Caco-2 (cell line): ENCODE measurements at regions not wholly inside any gene's neighbourhood (a gene's known extent, or its start where the extent isn't known, plus 50 kb on each side); places are given as distances from the start of the nearest gene placed in this dataset.

ENCODE experiments used
- BruUV-seq: library from RNA; stranded (reverse); fragments of 400-500 nt; replicated peaks from 2 replicates; lab custom pipeline; 2021; lab: Mats Ljungman, UMichigan
- CTCF ChIA-PET: fragments of 300-600 bp; sonication (Branson Sonifier 250); formaldehyde crosslinking; loops from one replicate; lab custom pipeline; 2022; ENCODE audit warnings: antibody characterized with exemption; lab: Charles Lee
- POLR2A ChIA-PET: fragments of 300-600 bp; sonication (Branson Sonifier 250); formaldehyde crosslinking; loops from one replicate; lab custom pipeline; 2022; ENCODE audit warnings: antibody characterized with exemption; lab: Charles Lee
- DNase-seq, 2 experiments: peaks; one replicate each; pipeline versions ENCODE4 v3.0.0 to v3.0.0-alpha.2; 2020 to 2022
- H3K27me3 ChIP-seq: replicated peaks from 2 replicates; pipeline ENCODE4 v1.6.0; 2011; ENCODE audit warnings: low read length; ENCODE audit not compliant: control insufficient read depth, insufficient read depth
- H3K36me3 ChIP-seq: 2 replicates; pipeline ENCODE4 v1.5.1; 2011; ENCODE audit warnings: low read length; ENCODE audit not compliant: control insufficient read depth, insufficient read depth
- H3K4me1 ChIP-seq: fragments of 250-450 bp; sonication (Bioruptor Pico); 2 replicates; pipeline ENCODE4 v1.5.1; 2020; ENCODE audit warnings: mild to moderate bottlenecking
- H3K4me3 ChIP-seq: 2 replicates; pipeline ENCODE4 v1.5.1; 2011; ENCODE audit warnings: low read depth, mild to moderate bottlenecking, control low read depth, low read length
- H3K9me3 ChIP-seq: fragments of 250-450 bp; sonication (Bioruptor Pico); 2 replicates; pipeline ENCODE4 v1.5.1; 2020; ENCODE audit warnings: mild to moderate bottlenecking, moderate library complexity
- H3K27ac Mint-ChIP-seq: one replicate; pipeline ENCODE4 v1.8.0; 2022; ENCODE audit warnings: mixed read lengths; ENCODE audit not compliant: unreplicated experiment
- H3K27me3 Mint-ChIP-seq: one replicate; pipeline ENCODE4 v1.8.0; 2022; ENCODE audit warnings: mixed read lengths; ENCODE audit not compliant: insufficient read depth, unreplicated experiment
- H3K36me3 Mint-ChIP-seq: one replicate; pipeline ENCODE4 v1.8.0; 2022; ENCODE audit warnings: mild to moderate bottlenecking, mixed read lengths; ENCODE audit not compliant: insufficient read depth, unreplicated experiment
- H3K4me1 Mint-ChIP-seq: one replicate; pipeline ENCODE4 v1.8.0; 2022; ENCODE audit warnings: low read depth, mixed read lengths; ENCODE audit not compliant: unreplicated experiment
- H3K4me3 Mint-ChIP-seq: one replicate; pipeline ENCODE4 v1.8.0; 2022; ENCODE audit warnings: mild to moderate bottlenecking, moderate library complexity, mixed read lengths; ENCODE audit not compliant: unreplicated experiment
- H3K9me3 Mint-ChIP-seq: one replicate; pipeline ENCODE4 v1.8.0; 2022; ENCODE audit warnings: mixed read lengths; ENCODE audit not compliant: unreplicated experiment
- CTCF ChIP-seq, 2 experiments: fragments of 200-600 bp in 1 of 2; IDR thresholded peaks; 1 replicate in 1 of 2; 2 replicates in 1 of 2; pipeline versions ENCODE4 v1.5.1 to v1.8.0; 2011 to 2022; ENCODE audit warnings: antibody characterized with exemption in 1 of 2, control low read depth in 1 of 2, inconsistent platforms in 1 of 2, low read depth in 1 of 2, low read length in 1 of 2, mild to moderate bottlenecking in 1 of 2, moderate library complexity in 1 of 2; ENCODE audit not compliant: insufficient read depth in 1 of 2, severe bottlenecking in 1 of 2, unreplicated experiment in 1 of 2
- intact Hi-C: fragments of 100-400 bp; cut with micrococcal nuclease; formaldehyde crosslinking; loops from one replicate; pipeline ENCODE4 v1.10.0; 2022; ENCODE audit not compliant: unreplicated experiment

- Histone ChIP-seq H3K4me3 (no peak overlapping the region), H3K4me1 (no peaks in the 10 kb centered on the region), H3K27me3 (no peaks in the 10 kb centered on the region), H3K9me3 (no peaks in the 10 kb centered on the region), H3K36me3 (no peaks in the 10 kb centered on the region)
- H3K9me3 Mint-ChIP-seq: no peaks in the 10 kb centered on the region
- no peak for TF ChIP-seq CTCF (IDR thresholded peaks at IDR 0.05; ENCODE audit: insufficient read depth in 1 of 2, low read depth in 1 of 2, low read length in 1 of 2, severe bottlenecking in 1 of 2, unreplicated experiment in 1 of 2)
- H3K36me3 Mint-ChIP-seq: no peaks in the 10 kb centered on the region
- POLR2A ChIA-PET: no interaction called here
- intact Hi-C loops: no loop called here
- no peaks in the 10 kb centered on the region for H3K4me1 Mint-ChIP-seq
- H3K27ac Mint-ChIP-seq: no peak overlapping the region
- CTCF ChIA-PET: no interaction called here
- BruUV-seq: no TSS peak
- H3K27me3 Mint-ChIP-seq: no peaks in the 10 kb centered on the region
- DNase-seq: no peak
- no peak overlapping the region for H3K4me3 Mint-ChIP-seq
Measured at GRCh38 chr11:25891960-25892359, 440.0 kb upstream of the ANO3 start.

DNA sequence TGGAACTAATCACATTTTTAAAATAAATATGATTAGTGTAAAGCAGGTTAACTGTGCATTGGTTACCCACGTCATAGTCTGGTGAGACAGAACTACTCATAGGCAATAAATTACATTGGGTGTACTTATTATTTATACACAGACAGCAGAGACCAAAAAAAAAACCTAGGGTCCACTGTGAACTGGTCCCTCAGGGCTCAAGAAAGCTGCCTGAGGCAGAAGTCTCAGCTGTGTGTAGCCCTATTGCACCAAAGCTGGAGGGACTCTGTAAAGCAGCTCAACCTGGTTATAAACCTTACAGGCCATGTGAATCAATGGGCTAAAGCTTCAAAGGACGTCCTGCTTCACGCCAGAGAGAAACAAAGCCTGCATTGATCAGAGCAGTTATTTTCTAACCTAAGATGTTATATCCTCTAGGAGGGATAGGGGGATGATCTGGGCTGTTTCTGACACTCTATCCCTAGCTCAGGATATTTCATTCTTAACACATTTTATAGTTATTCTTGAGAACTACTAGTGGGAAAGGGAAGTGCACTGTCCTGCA is 432.2 kb upstream of the ANO3 start:
- no peaks in the 10 kb centered on the region for H3K9me3 ChIP-seq
- POLR2A ChIA-PET: no interaction called here

GRCh38 chr11:25900814-25901213 is 431.1 kb upstream of the ANO3 start:
- Histone ChIP-seq H3K4me3 (no peak overlapping the region), H3K27me3 (no peaks in the 10 kb centered on the region), H3K4me1 (no peaks in the 10 kb centered on the region), H3K9me3 (no peaks in the 10 kb centered on the region), H3K36me3 (no peaks in the 10 kb centered on the region)
- DNase-seq: no peak
- CTCF ChIA-PET: no interaction called here
- Mint-ChIP-seq H3K27ac (no peak overlapping the region), H3K4me3 (no peak overlapping the region), H3K9me3 (no peaks in the 10 kb centered on the region), H3K36me3 (no peaks in the 10 kb centered on the region), H3K4me1 (no peaks in the 10 kb centered on the region), H3K27me3 (no peaks in the 10 kb centered on the region)
- intact Hi-C loops: no loop called here
- TF ChIP-seq CTCF (IDR thresholded peaks at IDR 0.05; ENCODE audit: insufficient read depth in 1 of 2, low read depth in 1 of 2, low read length in 1 of 2, severe bottlenecking in 1 of 2, unreplicated experiment in 1 of 2): no peak
- POLR2A ChIA-PET: no interaction called here
- BruUV-seq: no TSS peak

More for the DNA sequence above, 432.2 kb upstream of the ANO3 start:
- BruUV-seq: no TSS peak
- intact Hi-C loops: no loop called here
- Histone ChIP-seq H3K27me3 (no peaks in the 10 kb centered on the region), H3K4me3 (no peak overlapping the region), H3K4me1 (no peaks in the 10 kb centered on the region), H3K36me3 (no peaks in the 10 kb centered on the region)
- no peak for TF ChIP-seq CTCF (IDR thresholded peaks at IDR 0.05; ENCODE audit: insufficient read depth in 1 of 2, low read depth in 1 of 2, low read length in 1 of 2, severe bottlenecking in 1 of 2, unreplicated experiment in 1 of 2)
- no peaks in the 10 kb centered on the region for H3K36me3 Mint-ChIP-seq
- no peaks in the 10 kb centered on the region for H3K9me3 Mint-ChIP-seq
- DNase-seq: no peak
- no peak overlapping the region for H3K27ac Mint-ChIP-seq
- CTCF ChIA-PET: no interaction called here
- H3K27me3 Mint-ChIP-seq: no peaks in the 10 kb centered on the region
- H3K4me1 Mint-ChIP-seq: no peaks in the 10 kb centered on the region
- no peak overlapping the region for H3K4me3 Mint-ChIP-seq
